CD4-positive, alpha-beta T cell treated with Interferon gamma for 1 hour (primary cell): ENCODE measurements at regions not wholly inside any gene's neighbourhood (a gene's known extent, or its start where the extent isn't known, plus 50 kb on each side); places are given as distances from the start of the nearest gene placed in this dataset.
"Not testable (repeated sequence)": the region's sequence is repeated elsewhere in the genome, so short reads cannot be mapped to it uniquely, and the experiment has no call there.

Experiments
- DNase-seq: peaks from one replicate; pipeline ENCODE4 v3.0.0-alpha.2; 2020

DNA sequence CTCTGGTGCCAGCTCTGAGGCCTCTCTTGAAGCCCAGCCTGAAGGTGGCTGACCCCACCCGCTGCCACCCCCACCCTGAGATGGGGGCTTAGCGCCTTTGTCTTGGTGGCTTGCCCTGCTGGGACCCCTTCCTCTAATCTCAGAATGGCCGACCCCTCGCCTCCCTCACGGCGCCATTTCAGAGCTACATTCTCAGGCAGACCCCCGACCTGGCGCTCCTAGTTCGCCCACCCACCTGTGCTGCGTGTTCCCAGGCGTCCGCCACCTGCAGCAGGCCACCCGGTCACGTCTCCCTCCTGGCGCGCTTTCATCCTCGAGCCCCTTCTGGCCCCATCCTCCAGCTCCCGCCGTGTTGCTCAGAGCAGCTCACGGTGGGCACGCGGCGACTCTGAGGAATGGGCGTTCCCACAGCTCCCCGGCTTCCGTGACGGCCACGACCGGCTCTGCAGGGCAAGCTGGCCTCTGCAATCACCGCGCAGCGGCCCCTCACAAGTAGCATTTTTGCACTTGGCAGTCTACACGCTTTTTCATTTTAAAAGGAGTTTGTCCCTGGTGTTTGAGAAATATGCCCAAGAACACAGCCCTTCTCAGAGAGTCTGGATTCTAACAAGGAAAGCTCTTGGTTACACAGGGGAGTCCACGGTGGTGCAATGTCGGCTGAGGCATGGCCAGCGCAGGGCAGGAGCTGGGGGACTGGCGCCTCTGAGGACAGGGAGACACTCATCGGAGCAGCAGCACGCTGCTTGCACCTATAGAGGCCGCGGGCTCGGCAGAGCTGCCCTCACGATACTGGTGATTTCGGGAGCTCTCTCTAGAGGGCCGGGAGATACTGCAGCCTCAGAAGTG is 105.7 kb upstream of the C14orf180 start:
- no peak for DNase-seq

DNA sequence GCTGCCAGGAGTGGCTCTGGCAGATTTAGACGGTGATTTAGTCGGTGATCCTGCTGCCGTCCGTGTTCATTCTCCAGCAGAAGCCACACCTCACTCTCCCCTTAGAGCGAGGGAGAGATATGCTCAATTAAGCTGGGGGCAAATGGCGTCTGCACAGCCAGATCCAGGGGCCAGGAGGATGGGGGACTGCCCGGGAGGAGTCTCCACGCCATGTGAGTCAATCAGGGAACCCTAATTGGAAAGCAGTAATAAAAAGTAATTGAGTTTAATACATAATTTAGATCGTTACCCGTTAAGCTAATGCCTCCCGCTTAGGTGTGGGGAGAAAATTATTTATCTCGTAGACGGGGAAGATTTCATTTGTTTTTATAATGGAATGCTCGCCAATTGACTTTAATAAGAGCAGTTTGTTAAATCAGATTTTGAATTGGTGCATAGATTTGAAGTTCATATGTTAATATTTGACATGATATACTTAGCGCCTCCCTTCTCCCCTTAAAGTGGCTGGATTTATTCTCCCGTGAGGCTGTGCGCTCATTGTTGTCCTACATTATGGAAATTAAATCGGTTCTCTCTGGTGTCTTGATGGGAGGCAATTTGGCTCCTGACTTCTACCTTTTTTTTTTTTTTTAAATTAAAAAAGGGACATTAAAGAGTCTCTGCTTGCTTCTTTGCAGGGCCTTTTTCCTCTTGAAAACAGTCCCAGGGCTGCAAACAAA is 104.9 kb upstream of the C14orf180 start:
- no peak for DNase-seq

DNA sequence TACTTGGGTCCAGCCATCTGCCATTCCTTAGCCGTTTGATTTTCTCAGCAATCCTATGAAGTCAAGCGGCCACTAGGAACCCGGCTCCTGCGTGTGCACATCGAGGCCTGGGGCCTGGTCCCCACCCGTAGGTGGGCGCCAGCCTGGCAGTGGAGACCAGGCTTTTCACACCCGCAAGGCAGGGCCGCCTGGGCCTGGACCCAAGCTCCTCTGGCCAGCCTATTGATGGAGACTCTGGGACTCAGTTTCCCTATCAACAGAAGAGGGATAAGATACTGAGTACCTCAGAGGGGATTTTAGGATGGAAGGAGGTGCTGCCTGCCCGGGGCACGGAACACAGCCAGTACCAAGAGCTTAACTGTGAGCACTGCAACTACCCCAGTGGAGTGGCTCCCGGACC is 104.3 kb upstream of the C14orf180 start:
- no peak for DNase-seq

DNA sequence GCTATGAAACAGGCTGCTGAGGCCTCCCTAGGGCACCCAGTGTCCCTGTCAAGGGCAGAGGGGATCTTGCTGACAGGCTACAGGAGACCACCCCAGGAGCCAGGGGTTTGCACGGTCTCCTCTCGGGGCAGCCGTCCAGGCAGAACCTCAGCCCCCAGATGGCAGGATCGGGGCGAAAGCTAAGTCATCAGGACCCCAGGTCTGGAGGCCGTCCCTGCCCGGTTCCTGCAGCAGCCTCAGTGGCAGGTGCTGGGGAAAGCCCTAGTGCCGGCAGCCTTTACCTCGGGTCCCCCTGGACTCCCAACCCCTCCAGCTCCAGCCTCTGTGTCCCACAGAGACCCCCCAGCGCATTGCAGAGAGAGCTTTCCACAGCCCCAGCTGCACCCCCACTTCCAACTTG is 103.8 kb upstream of the C14orf180 start:
- DNase-seq = no peak

DNA sequence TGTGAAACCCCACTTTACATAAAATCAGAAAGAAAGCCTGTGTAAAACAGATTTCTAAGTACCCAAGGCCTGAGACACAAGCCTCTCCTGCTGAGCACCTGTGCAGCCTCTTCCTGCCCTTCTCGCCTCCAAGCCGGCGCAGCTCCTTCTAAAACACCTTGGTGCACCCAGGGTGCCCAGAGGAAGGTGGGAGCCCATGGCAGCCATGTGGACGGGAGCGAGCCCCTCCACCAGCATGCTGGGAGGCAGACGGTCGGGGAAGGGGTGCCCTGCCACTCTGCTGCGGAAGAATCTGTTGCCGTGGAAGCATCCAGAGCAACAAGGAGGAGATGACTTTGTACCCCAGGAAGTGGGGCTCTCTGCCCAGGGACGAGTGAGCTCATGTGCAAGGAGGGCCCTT is 103.1 kb upstream of the C14orf180 start:
- DNase-seq = no peak

- DNase-seq = no peak
Observed at GRCh38 chr14:104477117-104477623, 102.4 kb upstream of the C14orf180 start.

DNA sequence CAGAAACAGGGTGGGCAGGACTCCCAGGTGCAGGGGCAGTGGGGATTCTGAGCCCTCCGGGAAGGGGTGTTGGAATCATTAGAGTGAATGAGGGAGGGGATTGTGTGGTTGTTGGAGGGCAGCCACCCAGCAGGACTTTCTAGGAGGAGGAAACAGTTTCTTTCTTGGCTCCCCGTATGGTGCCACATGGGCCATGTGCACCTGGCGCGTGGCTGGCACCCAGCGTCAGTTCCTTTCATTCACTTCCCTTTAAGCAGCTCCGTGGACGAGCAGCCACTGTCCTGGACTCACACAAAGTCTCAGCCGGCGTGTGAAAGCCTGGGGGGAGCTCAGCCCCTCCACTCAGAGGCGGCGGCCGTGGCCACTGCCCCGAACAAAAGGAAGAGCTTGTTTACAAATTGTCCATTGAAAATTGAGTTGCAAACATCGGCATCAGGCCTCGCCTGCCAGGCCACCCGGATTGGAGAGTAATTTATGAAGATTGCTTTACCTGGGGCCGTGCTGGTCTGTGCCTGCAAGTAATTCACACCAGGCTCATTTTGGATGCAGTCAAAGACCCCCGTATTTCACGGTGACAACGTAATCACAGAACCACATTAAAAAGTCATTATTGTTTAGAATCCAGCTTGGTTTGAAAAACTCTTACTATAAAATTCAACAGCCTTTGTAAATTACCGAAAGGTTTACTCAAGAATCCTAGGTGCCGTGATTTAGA is 101.7 kb upstream of the C14orf180 start:
- DNase-seq = no peak

DNA sequence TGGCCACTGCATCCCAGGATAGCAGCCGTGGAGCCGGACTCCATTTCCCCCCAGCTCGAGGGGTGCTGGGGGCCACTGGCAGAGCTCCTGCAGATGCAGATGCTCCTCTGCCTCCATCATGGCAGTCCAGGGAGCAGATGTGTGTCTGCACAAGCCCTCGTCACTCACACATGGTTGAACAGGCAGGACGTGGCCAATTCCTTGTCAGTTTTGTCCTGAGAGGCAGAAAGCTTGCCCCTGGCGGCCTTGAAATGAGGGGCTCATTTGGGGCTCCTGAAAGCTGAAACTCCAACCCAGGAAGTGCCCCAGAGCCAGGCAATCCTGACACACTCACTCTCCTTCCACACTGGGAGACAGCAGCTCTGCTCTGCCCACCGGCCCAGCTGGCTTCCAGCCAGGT is 100.9 kb upstream of the C14orf180 start:
- no peak for DNase-seq

DNA sequence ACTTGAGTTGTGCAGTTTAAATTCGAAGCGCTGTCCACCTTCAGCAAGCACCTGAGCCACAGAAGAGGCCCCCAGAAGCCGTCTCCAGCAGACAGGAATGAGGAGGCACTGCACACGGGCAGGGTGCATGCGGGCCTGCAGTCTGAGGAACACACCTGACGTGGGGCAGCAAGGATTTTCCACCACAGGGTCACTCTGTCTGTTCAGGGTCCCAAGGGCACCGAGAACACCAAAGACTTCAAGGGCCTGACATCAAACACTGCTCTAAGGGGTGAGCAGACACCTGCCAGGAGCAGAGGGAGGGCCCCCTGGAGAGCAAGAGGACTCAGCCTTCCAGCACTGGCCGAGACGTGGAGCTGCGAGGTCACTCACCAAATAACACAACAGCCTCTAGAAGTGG is 99.7 kb upstream of the C14orf180 start:
- no peak for DNase-seq

DNA sequence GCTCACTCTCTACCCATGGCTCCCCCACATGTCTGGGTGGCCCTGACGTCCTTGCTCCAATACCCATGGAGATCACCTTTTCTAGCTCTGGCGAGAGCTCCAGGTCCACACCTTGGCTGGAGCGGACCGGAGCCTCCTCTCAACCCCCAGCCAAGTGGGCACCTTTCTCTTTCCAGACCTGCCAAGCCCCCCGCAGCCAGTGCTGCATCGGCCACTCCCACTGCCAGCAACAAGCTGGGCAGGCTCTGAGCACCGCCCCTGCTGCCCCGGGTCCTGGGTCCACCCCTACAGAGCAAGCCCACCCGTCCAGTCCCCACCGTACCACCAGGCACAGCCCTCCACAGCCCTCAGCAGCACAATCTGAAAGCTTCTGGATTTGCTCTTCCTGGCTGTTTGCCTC is 98.2 kb upstream of the C14orf180 start:
- DNase-seq = no peak

DNA sequence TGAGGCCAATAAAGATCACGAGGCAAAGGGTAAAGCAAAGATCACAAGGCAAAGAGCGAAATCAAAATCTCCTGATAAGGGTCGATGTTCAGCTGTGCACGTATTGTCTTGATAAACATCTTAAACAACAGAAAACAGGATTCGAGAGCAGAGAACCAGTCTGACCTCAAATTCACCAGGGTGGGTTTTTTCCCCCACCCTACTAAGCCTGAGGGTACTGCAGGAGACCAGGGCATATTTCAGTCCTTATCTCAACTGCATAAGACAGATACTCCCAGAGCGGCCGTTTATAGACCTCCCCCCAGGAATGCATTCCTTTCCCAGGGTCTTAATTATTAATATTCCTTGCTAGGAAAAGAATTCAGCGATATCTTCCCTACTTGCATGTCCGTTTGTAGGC is 97.5 kb upstream of the C14orf180 start:
- DNase-seq = not testable (repeated sequence)

GRCh38 chr14:104486222-104486923 is 93.2 kb upstream of the C14orf180 start:
- no peak for DNase-seq

DNA sequence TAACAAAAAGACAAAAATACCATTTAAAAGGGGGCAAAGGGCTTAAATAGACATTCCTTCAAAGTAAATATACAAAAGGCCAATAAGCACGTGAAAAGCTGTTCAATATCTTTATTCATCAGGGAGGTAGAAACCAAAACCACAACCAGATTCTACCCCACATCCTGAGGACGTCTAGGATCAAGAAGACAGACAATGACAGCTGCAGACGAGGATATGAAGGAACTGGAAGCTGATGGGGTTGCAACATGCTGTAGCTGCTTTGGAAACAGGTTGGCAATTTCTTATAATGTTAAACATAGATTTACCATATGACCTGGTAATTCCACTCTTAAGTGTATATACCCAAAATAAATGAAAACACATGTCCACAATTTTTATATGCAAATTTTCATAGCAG is 85.1 kb upstream of the C14orf180 start:
- no peak for DNase-seq

- no peak for DNase-seq
Observed at GRCh38 chr14:104496095-104496494, 83.5 kb upstream of the C14orf180 start.

DNA sequence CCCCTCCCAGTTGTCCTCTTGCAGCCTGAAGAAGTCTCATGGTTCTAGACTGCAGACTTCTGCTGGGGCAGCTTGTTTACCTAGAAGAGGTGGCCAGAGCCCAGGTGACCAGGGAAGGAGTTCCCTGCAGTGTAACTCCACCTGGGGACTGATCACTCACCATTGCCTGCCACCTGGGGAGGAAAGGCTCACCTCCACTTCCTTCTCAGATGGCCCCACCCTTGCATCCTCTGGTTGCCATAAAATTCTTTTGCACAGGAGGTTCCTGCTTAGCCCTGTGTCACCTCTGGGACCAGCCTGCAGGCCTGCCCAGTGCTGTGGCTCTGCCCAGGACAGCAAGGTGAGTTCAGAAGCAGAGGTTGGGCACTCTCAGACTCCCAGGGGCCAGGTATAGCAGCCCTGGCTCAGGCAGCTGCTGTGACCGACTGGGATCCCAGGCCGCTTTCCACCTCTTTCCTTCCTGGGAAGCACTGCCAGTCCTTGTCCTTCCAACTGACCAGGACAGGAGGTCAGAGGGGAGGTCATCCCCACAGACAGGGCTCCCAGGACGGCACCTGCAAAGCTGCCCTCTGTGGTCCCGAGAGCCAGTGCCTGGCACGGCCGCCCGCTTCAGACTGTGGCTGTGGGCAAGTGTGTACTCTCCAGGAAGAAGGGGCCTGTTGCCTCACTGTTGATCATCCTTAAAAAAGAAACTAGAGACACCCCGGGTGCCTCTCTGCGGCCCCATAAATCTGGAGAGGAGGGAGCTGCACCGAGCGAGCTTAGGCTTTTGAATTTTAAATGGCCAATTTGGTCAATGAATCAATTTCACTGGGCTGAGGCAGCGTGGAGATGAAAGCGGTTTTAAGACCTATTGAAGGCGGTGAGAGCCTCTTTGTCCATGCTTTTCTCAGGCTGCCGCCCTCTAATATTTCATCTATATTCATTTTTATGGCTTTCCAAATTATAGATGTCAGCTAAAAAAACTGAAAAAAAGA is 79.5 kb upstream of the C14orf180 start:
- no peak for DNase-seq

DNA sequence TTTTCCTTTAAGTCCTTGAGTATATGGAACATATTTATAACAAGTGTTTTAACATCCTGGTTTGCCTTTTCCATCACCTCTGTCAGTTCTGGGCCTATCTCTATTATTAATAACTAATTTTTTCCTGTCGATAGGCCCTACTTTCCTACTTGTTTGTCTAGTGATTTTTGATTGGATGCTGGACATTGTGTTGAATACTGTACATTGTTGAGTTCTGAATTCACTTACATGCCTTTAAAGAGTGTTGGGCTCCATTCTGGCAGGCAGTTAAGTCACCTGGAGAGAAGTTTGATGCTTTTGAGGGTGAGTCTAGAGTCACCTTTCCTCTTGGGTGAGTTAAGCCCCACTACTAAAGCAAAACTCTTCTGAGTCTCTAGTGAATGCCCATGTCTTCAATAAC is 77.5 kb upstream of the C14orf180 start:
- no peak for DNase-seq

- no peak for DNase-seq
Observed at GRCh38 chr14:104503691-104504090, 75.9 kb upstream of the C14orf180 start.

- no peak for DNase-seq
Observed at GRCh38 chr14:104504172-104504735, 75.3 kb upstream of the C14orf180 start.

DNA sequence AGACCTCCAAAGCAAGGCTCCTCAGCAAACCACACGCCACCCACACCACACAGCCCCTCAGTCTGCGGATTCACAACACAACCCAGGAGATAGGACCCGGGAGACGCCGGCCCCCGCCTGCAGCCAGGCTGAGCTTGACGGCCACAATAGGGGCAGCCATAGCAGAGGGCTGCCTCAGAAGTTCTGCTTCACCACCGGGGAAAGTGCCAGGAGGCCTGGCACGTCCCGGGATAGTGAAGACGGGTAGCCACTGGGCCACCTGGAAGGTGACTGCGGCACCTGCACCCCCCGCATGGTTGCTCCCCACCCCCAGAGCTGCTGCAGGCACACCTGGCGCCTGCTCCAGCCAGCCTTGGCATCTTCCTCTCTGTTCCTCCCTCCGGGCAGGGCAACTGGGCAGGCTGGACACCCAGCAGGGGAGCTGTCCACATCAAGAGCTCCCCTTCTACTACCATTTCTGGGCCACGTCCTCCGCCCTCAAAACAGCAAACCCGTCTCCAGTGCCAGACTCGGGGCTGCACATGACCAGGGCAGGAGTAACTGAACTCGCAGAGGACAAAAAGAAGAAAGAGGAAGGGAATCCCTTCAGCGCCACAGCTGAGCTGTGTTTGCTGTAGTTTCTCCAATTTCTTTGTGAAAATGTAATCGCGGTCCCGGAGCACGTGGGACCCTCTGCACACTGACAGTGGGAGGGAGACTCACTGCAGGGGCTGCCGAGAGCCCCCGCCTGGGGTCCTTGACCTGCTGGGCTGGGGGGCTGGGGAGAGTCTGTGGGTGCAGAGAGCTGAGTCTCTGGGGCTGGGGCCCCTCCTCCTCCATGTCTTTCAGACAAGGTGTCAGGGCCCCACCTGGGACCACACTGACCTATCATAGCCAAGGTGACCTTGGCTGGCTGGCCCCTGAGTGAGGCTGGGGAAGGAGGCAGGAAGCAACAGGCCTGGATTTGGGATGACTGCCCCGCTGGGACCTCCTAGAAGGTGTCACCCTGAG is 74.2 kb upstream of the C14orf180 start:
- DNase-seq = no peak
